ENCODE measurements at regions not wholly inside any gene's neighbourhood (a gene's known extent, or its start where the extent isn't known, plus 50 kb on each side); places are given as distances from the start of the nearest gene placed in this dataset.

GRCh38 chr7:67738958-67739357 lies 742.3 kb downstream of the TYW1 start:
- H3K4me1 ChIP-seq (ENCODE audit: control insufficient read depth in 4 of 4, insufficient read depth in 4 of 4, low read length in 3 of 4): peaks cover 0 to 14% (median 6%) of the 10 kb centered on the region in 4 donors
- H3K9ac ChIP-seq (ENCODE audit: low read depth in 1 of 2, low read length in 2 of 2): no peak overlapping the region
- no peak for DNase-seq (ENCODE audit: low spot score)
- WGBS: 27% methylated on average over 6 of the region's 6 CpGs
- no peaks in the 10 kb centered on the region for H3K27me3 ChIP-seq (ENCODE audit: control insufficient read depth in 4 of 4, insufficient read depth in 4 of 4, low read length in 3 of 4)
- no peaks in the 10 kb centered on the region for H3K9me3 ChIP-seq (ENCODE audit: control insufficient read depth in 4 of 4, low read length in 3 of 4)
- H3K27ac ChIP-seq (ENCODE audit: low read depth in 1 of 2, low read length in 2 of 2): peak overlapping the region; percentile 57 to 69
- H3K4me3 ChIP-seq (ENCODE audit: low read depth in 1 of 3, low read length in 3 of 3): no peak overlapping the region
- no peaks in the 10 kb centered on the region for H3K36me3 ChIP-seq (ENCODE audit: control insufficient read depth in 4 of 4, insufficient read depth in 3 of 4, low read depth in 1 of 4, low read length in 3 of 4)
- TF ChIP-seq CTCF (IDR thresholded peaks at IDR 0.05; ENCODE audit: low read depth, low read length, missing input control) (no peak), HNF4G (IDR thresholded peaks at IDR 0.05) (peak; percentile 47), NR2F2 (IDR thresholded peaks at IDR 0.05) (peak; percentile 49), JUND (IDR thresholded peaks at IDR 0.05) (peak; percentile 90 to 91), FOXA1 (IDR thresholded peaks at IDR 0.05) (peak; percentile 54), FOXA2 (IDR thresholded peaks at IDR 0.05) (peak; percentile 54), EGR1 (IDR thresholded peaks at IDR 0.05; ENCODE audit: low read depth in 2 of 2) (peak; percentile 36 to 78), GABPA (IDR thresholded peaks at IDR 0.05 in 1 of 2, conservative IDR thresholded peaks at IDR 0.05 in 1 of 2) (peak in 1 of 2 donors; percentile 44), HNF4A (conservative IDR thresholded peaks at IDR 0.05) (peak; percentile 73 to 84), RAD21 (IDR thresholded peaks at IDR 0.05) (peak; percentile 60 to 61), YY1 (IDR thresholded peaks at IDR 0.05) (peak; percentile 85), RXRA (IDR thresholded peaks at IDR 0.05) (peak; percentile 78 to 89), TAF1 (conservative IDR thresholded peaks at IDR 0.05) (no peak), SP1 (IDR thresholded peaks at IDR 0.05) (peak; percentile 91), ATF3 (IDR thresholded peaks at IDR 0.05) (no peak)
- TF ChIP-seq, protein P1, sequence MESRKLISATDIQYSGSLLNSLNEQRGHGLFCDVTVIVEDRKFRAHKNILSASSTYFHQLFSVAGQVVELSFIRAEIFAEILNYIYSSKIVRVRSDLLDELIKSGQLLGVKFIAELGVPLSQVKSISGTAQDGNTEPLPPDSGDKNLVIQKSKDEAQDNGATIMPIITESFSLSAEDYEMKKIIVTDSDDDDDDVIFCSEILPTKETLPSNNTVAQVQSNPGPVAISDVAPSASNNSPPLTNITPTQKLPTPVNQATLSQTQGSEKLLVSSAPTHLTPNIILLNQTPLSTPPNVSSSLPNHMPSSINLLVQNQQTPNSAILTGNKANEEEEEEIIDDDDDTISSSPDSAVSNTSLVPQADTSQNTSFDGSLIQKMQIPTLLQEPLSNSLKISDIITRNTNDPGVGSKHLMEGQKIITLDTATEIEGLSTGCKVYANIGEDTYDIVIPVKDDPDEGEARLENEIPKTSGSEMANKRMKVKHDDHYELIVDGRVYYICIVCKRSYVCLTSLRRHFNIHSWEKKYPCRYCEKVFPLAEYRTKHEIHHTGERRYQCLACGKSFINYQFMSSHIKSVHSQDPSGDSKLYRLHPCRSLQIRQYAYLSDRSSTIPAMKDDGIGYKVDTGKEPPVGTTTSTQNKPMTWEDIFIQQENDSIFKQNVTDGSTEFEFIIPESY (IDR thresholded peaks at IDR 0.05): peak; percentile 80
- TF ChIP-seq, protein P2, sequence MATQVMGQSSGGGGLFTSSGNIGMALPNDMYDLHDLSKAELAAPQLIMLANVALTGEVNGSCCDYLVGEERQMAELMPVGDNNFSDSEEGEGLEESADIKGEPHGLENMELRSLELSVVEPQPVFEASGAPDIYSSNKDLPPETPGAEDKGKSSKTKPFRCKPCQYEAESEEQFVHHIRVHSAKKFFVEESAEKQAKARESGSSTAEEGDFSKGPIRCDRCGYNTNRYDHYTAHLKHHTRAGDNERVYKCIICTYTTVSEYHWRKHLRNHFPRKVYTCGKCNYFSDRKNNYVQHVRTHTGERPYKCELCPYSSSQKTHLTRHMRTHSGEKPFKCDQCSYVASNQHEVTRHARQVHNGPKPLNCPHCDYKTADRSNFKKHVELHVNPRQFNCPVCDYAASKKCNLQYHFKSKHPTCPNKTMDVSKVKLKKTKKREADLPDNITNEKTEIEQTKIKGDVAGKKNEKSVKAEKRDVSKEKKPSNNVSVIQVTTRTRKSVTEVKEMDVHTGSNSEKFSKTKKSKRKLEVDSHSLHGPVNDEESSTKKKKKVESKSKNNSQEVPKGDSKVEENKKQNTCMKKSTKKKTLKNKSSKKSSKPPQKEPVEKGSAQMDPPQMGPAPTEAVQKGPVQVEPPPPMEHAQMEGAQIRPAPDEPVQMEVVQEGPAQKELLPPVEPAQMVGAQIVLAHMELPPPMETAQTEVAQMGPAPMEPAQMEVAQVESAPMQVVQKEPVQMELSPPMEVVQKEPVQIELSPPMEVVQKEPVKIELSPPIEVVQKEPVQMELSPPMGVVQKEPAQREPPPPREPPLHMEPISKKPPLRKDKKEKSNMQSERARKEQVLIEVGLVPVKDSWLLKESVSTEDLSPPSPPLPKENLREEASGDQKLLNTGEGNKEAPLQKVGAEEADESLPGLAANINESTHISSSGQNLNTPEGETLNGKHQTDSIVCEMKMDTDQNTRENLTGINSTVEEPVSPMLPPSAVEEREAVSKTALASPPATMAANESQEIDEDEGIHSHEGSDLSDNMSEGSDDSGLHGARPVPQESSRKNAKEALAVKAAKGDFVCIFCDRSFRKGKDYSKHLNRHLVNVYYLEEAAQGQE (IDR thresholded peaks at IDR 0.05): peak; percentile 70
- TF ChIP-seq, protein P3, sequence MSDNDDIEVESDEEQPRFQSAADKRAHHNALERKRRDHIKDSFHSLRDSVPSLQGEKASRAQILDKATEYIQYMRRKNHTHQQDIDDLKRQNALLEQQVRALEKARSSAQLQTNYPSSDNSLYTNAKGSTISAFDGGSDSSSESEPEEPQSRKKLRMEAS (IDR thresholded peaks at IDR 0.05): peak; percentile 85
